Central memory CD4-positive, alpha-beta T cell (primary cell): ENCODE measurements at regions not wholly inside any gene's neighbourhood (a gene's known extent, or its start where the extent isn't known, plus 50 kb on each side); places are given as distances from the start of the nearest gene placed in this dataset.

Experiments
- DNase-seq: peaks from one replicate; pipeline ENCODE4 v3.0.0; 2022

GRCh38 chr1:22288593-22289241 is 145.8 kb upstream of the WNT4 start:
- DNase-seq, result no peak

GRCh38 chr1:22289307-22289995 is 146.6 kb upstream of the WNT4 start:
- no peak for DNase-seq

- DNase-seq, result no peak
Measured at GRCh38 chr1:22290157-22290556, 147.3 kb upstream of the WNT4 start.

- DNase-seq, result no peak
Measured at GRCh38 chr1:22290611-22291010, 147.7 kb upstream of the WNT4 start.

- no peak for DNase-seq
Measured at GRCh38 chr1:22291057-22291456, 148.2 kb upstream of the WNT4 start.

- DNase-seq, result no peak
Measured at GRCh38 chr1:22291494-22291893, 148.6 kb upstream of the WNT4 start.

- no peak for DNase-seq
Measured at GRCh38 chr1:22292011-22292788, 149.3 kb upstream of the WNT4 start.

GRCh38 chr1:22295396-22295795 is 152.5 kb upstream of the WNT4 start:
- DNase-seq, result no peak

- DNase-seq, result no peak
Measured at GRCh38 chr1:22295856-22296255, 153.0 kb upstream of the WNT4 start.

- no peak for DNase-seq
Measured at GRCh38 chr1:22296701-22297591, 154.0 kb upstream of the WNT4 start.

GRCh38 chr1:22297999-22298398 is 153.7 kb upstream of the ZBTB40 start:
- no peak for DNase-seq

GRCh38 chr1:22303816-22304215 is 147.8 kb upstream of the ZBTB40 start:
- DNase-seq, result no peak

- no peak for DNase-seq
Measured at GRCh38 chr1:22309572-22309971, 142.1 kb upstream of the ZBTB40 start.

- no peak for DNase-seq
Measured at GRCh38 chr1:22311461-22311860, 140.2 kb upstream of the ZBTB40 start.

- no peak for DNase-seq
Measured at GRCh38 chr1:22313321-22313720, 138.3 kb upstream of the ZBTB40 start.

- no peak for DNase-seq
Measured at GRCh38 chr1:22314706-22315105, 136.9 kb upstream of the ZBTB40 start.

- no peak for DNase-seq
Measured at GRCh38 chr1:22315315-22316078, 136.2 kb upstream of the ZBTB40 start.

GRCh38 chr1:22317231-22317919 is 134.3 kb upstream of the ZBTB40 start:
- no peak for DNase-seq

GRCh38 chr1:22317920-22318243 is 133.8 kb upstream of the ZBTB40 start:
- no peak for DNase-seq

GRCh38 chr1:22318279-22318981 is 133.2 kb upstream of the ZBTB40 start:
- no peak for DNase-seq

- no peak for DNase-seq
Measured at GRCh38 chr1:22319608-22320007, 132.0 kb upstream of the ZBTB40 start.
